Osteoblast (primary cell): ENCODE measurements at regions not wholly inside any gene's neighbourhood (a gene's known extent, or its start where the extent isn't known, plus 50 kb on each side); places are given as distances from the start of the nearest gene placed in this dataset.

Experiments used
- DNase-seq: peaks from one replicate; pipeline ENCODE4 v3.0.0; 2011; ENCODE audit warnings: low spot score, mixed read lengths; ENCODE audit not compliant: insufficient read length; ENCODE audit errors: missing footprints
- H2AFZ ChIP-seq: 2 replicates; pipeline ENCODE4 v1.6.0; 2011; ENCODE audit warnings: mild to moderate bottlenecking, low read length
- H3K27ac ChIP-seq: 2 replicates; pipeline ENCODE4 v1.5.1; 2011; ENCODE audit warnings: mild to moderate bottlenecking, low read depth, low read length, moderate library complexity
- H3K27me3 ChIP-seq: 2 replicates; pipeline ENCODE4 v1.6.0; 2012; ENCODE audit warnings: mild to moderate bottlenecking, control low read depth, inconsistent platforms, low read length, moderate library complexity; ENCODE audit not compliant: insufficient read depth
- H3K36me3 ChIP-seq: 2 replicates; pipeline ENCODE4 v1.5.1; 2011; ENCODE audit warnings: mild to moderate bottlenecking, low read length, control low read depth, moderate library complexity; ENCODE audit not compliant: insufficient read depth
- H3K4me1 ChIP-seq: 2 replicates; pipeline ENCODE4 v1.5.1; 2011; ENCODE audit warnings: mild to moderate bottlenecking, low read length, control low read depth, moderate library complexity; ENCODE audit not compliant: insufficient read depth
- H3K4me2 ChIP-seq: 2 replicates; pipeline ENCODE4 v1.6.0; 2011; ENCODE audit warnings: mild to moderate bottlenecking, low read length; ENCODE audit not compliant: insufficient read depth
- H3K4me3 ChIP-seq: fragments of 200-600 bp; sonication (generic); 3 replicates; pipeline ENCODE4 v1.5.1; 2012; ENCODE audit warnings: mild to moderate bottlenecking, low read length, inconsistent platforms; ENCODE audit not compliant: insufficient read depth
- H3K79me2 ChIP-seq: 2 replicates; pipeline ENCODE4 v1.6.0; 2012; ENCODE audit warnings: mild to moderate bottlenecking, low read length, control low read depth, inconsistent platforms; ENCODE audit not compliant: insufficient read depth
- H3K9me3 ChIP-seq: 2 replicates; pipeline ENCODE4 v1.5.1; 2011; ENCODE audit warnings: low read depth, low read length, control low read depth
- H4K20me1 ChIP-seq: 2 replicates; pipeline ENCODE4 v1.6.0; 2012; ENCODE audit warnings: mild to moderate bottlenecking, low read length, control low read depth; ENCODE audit not compliant: insufficient read depth
- TF ChIP-seq, protein P1 (sequence below): IDR thresholded peaks from 2 replicates; pipeline ENCODE4 v1.5.1; 2011; ENCODE audit warnings: mild to moderate bottlenecking, low read depth, low read length, moderate library complexity; ENCODE audit errors: extremely low read depth

DNA sequence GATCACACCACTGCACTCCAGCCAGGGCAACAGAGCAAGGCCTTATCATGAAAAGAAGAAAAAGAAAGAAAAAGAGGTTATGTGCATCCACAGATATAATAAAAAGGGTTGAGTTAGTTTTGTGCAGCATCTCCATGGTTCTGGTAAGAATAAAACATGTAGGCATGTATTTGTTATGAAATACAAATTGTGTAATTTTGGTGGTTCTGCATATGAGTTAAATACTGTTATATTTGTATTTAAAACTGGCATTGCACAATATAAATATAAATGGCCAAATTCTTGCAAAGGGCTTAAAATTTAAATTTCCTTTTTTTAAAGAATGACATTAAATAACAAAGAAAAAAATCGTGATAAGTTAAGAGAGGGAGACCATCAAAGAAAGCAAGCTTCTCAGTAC, 159.1 kb upstream of the PREP start:
- TF ChIP-seq, protein P1, sequence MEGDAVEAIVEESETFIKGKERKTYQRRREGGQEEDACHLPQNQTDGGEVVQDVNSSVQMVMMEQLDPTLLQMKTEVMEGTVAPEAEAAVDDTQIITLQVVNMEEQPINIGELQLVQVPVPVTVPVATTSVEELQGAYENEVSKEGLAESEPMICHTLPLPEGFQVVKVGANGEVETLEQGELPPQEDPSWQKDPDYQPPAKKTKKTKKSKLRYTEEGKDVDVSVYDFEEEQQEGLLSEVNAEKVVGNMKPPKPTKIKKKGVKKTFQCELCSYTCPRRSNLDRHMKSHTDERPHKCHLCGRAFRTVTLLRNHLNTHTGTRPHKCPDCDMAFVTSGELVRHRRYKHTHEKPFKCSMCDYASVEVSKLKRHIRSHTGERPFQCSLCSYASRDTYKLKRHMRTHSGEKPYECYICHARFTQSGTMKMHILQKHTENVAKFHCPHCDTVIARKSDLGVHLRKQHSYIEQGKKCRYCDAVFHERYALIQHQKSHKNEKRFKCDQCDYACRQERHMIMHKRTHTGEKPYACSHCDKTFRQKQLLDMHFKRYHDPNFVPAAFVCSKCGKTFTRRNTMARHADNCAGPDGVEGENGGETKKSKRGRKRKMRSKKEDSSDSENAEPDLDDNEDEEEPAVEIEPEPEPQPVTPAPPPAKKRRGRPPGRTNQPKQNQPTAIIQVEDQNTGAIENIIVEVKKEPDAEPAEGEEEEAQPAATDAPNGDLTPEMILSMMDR = no peak
- no peak for DNase-seq
- no peaks in the 10 kb centered on the region for H3K79me2 ChIP-seq
- H3K36me3 ChIP-seq = no peaks in the 10 kb centered on the region
- no peak overlapping the region for H3K4me2 ChIP-seq
- no peak overlapping the region for H3K4me3 ChIP-seq
- H3K27me3 ChIP-seq = no peaks in the 10 kb centered on the region
- no peak overlapping the region for H3K27ac ChIP-seq
- no peak overlapping the region for H2AFZ ChIP-seq
- peaks cover 12% of the 10 kb centered on the region for H3K4me1 ChIP-seq
- no peaks in the 10 kb centered on the region for H4K20me1 ChIP-seq
- peaks cover 2% of the 10 kb centered on the region for H3K9me3 ChIP-seq

DNA sequence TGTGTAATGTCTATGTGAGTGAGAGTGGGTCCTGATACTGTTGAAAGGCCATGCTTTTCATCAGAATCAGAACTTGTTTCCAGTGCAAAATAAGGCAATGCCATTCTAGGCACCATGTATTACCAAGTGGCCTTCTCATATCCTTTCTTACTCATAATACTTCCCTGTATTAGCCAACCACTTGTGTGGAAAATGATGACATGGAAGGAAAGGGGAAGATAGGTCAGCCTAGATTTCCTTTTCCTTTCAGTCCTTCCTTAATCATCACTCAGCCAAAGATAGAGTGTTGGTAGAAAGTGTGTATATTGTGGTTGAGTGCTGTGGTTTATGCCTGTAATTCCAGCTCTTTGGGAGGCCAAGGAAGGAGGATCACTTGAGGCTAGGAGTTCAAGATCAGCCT, 158.6 kb upstream of the PREP start:
- Histone ChIP-seq H3K9me3 (peaks cover 2% of the 10 kb centered on the region), H2AFZ (no peak overlapping the region)
- TF ChIP-seq, protein P1 = no peak

DNA sequence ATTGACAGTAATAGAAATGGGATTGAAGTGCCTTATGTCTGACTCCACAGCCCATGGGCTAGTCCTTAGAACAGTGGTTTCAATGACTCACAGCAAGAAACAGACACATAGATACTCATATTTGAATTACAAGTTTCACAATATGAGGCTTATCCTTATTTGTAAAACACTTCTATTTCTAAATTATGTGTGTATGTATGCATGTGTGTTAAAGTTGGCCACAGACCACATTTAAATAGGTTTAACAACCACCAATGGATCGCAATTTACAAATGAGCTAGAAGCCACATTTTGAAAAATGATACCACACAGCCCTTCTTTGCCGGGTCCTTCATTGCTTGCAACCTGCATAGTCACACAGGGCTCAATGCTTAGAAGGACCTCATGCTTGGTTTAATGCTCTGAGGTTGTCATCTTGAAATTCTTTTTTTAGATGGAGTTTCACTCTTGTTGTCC, 157.8 kb upstream of the PREP start:
- Histone ChIP-seq H3K4me1 (no peaks in the 10 kb centered on the region), H3K9me3 (peaks cover 2% of the 10 kb centered on the region), H3K4me3 (no peak overlapping the region), H3K79me2 (no peaks in the 10 kb centered on the region), H4K20me1 (no peaks in the 10 kb centered on the region), H3K4me2 (no peak overlapping the region), H3K27me3 (no peaks in the 10 kb centered on the region), H3K27ac (no peak overlapping the region), H3K36me3 (no peaks in the 10 kb centered on the region), H2AFZ (no peak overlapping the region)
- TF ChIP-seq, protein P1 = no peak
- peak; percentile 57 for DNase-seq

More for the DNA sequence above, 158.6 kb upstream of the PREP start:
- no peak for DNase-seq
- Histone ChIP-seq H3K4me2 (no peak overlapping the region), H3K27ac (no peak overlapping the region), H3K36me3 (no peaks in the 10 kb centered on the region), H4K20me1 (no peaks in the 10 kb centered on the region), H3K79me2 (no peaks in the 10 kb centered on the region), H3K4me1 (peaks cover 7% of the 10 kb centered on the region), H3K27me3 (no peaks in the 10 kb centered on the region), H3K4me3 (no peak overlapping the region)

DNA sequence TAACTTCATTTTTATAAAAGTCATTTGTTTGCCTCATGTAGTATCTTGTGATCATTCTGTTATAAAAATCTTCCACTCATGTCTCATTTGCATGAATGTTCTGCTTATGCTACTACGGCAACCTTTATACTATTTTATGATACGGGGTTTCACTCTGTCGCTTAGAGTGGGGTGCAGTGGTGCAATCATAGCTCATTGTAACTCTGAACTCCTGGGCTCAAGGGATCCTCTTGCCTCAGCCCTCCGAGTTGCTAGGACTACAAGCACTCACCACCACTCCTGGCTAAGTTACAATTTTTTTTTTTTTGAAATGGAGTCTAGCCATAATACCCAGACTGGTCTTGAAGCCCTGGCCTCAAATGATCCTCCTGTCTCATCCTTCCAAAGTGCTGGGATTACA, 154.4 kb upstream of the PREP start:
- Histone ChIP-seq H3K9me3 (no peaks in the 10 kb centered on the region), H3K79me2 (no peaks in the 10 kb centered on the region), H3K4me1 (no peaks in the 10 kb centered on the region), H3K27me3 (no peaks in the 10 kb centered on the region), H3K36me3 (no peaks in the 10 kb centered on the region), H3K4me2 (no peak overlapping the region), H4K20me1 (no peaks in the 10 kb centered on the region), H3K27ac (no peak overlapping the region), H2AFZ (no peak overlapping the region), H3K4me3 (no peak overlapping the region)
- TF ChIP-seq, protein P1 = no peak
- DNase-seq = no peak
